HG03342 (cell line): ENCODE measurements at regions not wholly inside any gene's neighbourhood (a gene's known extent, or its start where the extent isn't known, plus 50 kb on each side); places are given as distances from the start of the nearest gene placed in this dataset.
"Not testable (repeated sequence)": the region's sequence is repeated elsewhere in the genome, so short reads cannot be mapped to it uniquely, and the experiment has no call there.

ENCODE experiments used
- ATAC-seq: cut with Tn5 transposase; IDR thresholded peaks from one replicate; pipeline ENCODE4 v1.9.1; 2021; ENCODE audit warnings: mild to moderate bottlenecking, moderate library complexity; ENCODE audit not compliant: unreplicated experiment

GRCh38 chr7:121501566-121501965 is 105.5 kb upstream of the FAM3C start:
- ATAC-seq: no peak

GRCh38 chr7:121500360-121501058 is 104.4 kb upstream of the FAM3C start:
- no peak for ATAC-seq

- no peak for ATAC-seq
Measured at GRCh38 chr7:121499624-121500023, 103.5 kb upstream of the FAM3C start.

- no peak for ATAC-seq
Measured at GRCh38 chr7:121498816-121499215, 102.7 kb upstream of the FAM3C start.

GRCh38 chr7:121497545-121497944 is 101.4 kb upstream of the FAM3C start:
- not testable (repeated sequence) for ATAC-seq

GRCh38 chr7:121494516-121494915 is 98.4 kb upstream of the FAM3C start:
- no peak for ATAC-seq

GRCh38 chr7:121493553-121493952 is 97.4 kb upstream of the FAM3C start:
- ATAC-seq: no peak

- ATAC-seq: no peak
Measured at GRCh38 chr7:121490309-121490708, 94.2 kb upstream of the FAM3C start.

GRCh38 chr7:121489440-121489839 is 93.3 kb upstream of the FAM3C start:
- ATAC-seq: no peak

GRCh38 chr7:121488111-121488650 is 92.1 kb upstream of the FAM3C start:
- no peak for ATAC-seq

- ATAC-seq: no peak
Measured at GRCh38 chr7:121486590-121486989, 90.5 kb upstream of the FAM3C start.

- ATAC-seq: no peak
Measured at GRCh38 chr7:121485467-121486243, 89.5 kb upstream of the FAM3C start.

GRCh38 chr7:121484089-121484763 is 88.1 kb upstream of the FAM3C start:
- no peak for ATAC-seq

- no peak for ATAC-seq
Measured at GRCh38 chr7:121480566-121481335, 84.6 kb upstream of the FAM3C start.

- no peak for ATAC-seq
Measured at GRCh38 chr7:121480058-121480457, 84.0 kb upstream of the FAM3C start.

GRCh38 chr7:121479466-121479865 is 83.4 kb upstream of the FAM3C start:
- ATAC-seq: no peak

GRCh38 chr7:121475806-121476205 is 79.7 kb upstream of the FAM3C start:
- no peak for ATAC-seq

- no peak for ATAC-seq
Measured at GRCh38 chr7:121474301-121474673, 78.2 kb upstream of the FAM3C start.

GRCh38 chr7:121473645-121474300 is 77.7 kb upstream of the FAM3C start:
- no peak for ATAC-seq

GRCh38 chr7:121466455-121466854 is 70.3 kb upstream of the FAM3C start:
- ATAC-seq: no peak
